ENCODE measurements at regions not wholly inside any gene's neighbourhood (a gene's known extent, or its start where the extent isn't known, plus 50 kb on each side); places are given as distances from the start of the nearest gene placed in this dataset.

DNA sequence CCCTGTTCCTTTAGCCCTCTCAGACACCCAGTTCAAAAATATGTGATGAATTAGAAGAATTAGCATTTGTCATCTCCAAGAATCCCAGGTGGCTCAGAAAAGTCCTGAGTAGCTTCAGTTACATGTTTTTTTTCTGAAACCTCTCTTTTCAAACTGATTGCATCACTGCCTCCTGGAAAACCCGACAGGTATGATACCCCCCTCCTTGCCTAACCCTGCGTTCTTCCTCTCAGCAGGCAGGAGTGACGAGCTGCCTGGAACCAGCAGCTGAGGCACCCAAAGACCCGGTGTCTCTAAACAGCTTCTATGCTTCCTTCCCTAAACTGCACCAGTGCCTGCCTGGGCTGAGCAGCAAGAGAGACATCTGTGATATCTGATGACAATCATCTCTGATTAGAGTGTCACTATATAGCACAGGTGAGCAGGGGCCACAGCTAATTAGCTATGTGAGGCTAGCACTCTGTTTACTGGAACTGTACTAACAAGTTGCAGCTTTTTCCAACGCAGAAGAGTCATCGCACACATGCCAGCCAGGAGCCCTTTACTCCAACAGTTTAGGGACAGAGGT, 376.4 kb upstream of the ATP5MC3 start:
- in situ Hi-C loops (cut with MboI), result no loop called here
- no peak overlapping the region for H3K27ac ChIP-seq
- no peaks in the 10 kb centered on the region for H3K79me2 ChIP-seq (ENCODE audit: insufficient read depth)
- no peak for TF ChIP-seq EZH2phosphoT487 (IDR thresholded peaks at IDR 0.05; ENCODE audit: insufficient read depth, low read depth)
- no peak for TF ChIP-seq EZH2 (IDR thresholded peaks at IDR 0.05; ENCODE audit: insufficient read depth, poor library complexity, severe bottlenecking)
- DNase-seq, result no peak
- no peaks in the 10 kb centered on the region for H3K36me3 ChIP-seq (ENCODE audit: low read depth)
- H3K9me2 ChIP-seq (ENCODE audit: insufficient read depth), result no peaks in the 10 kb centered on the region
- no peak overlapping the region for H2AFZ ChIP-seq
- no peaks in the 10 kb centered on the region for H3K27me3 ChIP-seq (replicated peaks; ENCODE audit: insufficient read depth)
- WGBS, 2 experiments (ENCODE audit: low coverage in 1 of 2, low lambda C conversion rate in 2 of 2, missing lambda C conversion rate in 2 of 2), result 51 to 55% methylated on average over 6 of the region's 6 CpGs
- H3K4me1 ChIP-seq (ENCODE audit: insufficient read depth), result no peaks in the 10 kb centered on the region
- no peaks in the 10 kb centered on the region for H4K20me1 ChIP-seq (ENCODE audit: insufficient read depth)
- no peak overlapping the region for H3K4me3 ChIP-seq
- no peaks in the 10 kb centered on the region for H3K9me3 ChIP-seq (ENCODE audit: low read depth)
- no peak overlapping the region for H3K4me2 ChIP-seq (ENCODE audit: unreplicated experiment)
- H3K9ac ChIP-seq, result no peak overlapping the region
- no peaks in the 10 kb centered on the region for H3F3A ChIP-seq (ENCODE audit: insufficient read depth)

DNA sequence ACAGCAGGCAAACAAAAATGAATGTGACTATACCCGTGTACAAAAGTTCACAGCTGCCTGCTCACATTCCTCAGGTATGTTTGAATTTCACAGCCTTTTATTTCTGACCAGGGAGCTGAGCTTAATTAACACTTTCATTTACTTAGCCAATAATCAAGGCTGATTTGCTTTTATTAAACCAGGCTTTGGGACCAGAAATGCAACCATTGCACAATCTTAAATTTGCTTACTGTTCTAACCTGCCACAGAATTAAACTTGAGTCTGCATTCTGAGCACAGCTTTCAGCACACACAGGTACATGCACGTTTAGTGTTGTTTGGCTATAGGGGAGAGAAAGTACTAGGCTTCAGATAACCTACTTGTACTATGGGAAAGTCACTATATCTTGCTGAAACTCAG, 372.4 kb upstream of the ATP5MC3 start:
- Histone ChIP-seq H2AFZ (no peak overlapping the region), H3F3A (ENCODE audit: insufficient read depth) (no peaks in the 10 kb centered on the region), H3K27ac (no peak overlapping the region), H3K36me3 (ENCODE audit: low read depth) (no peaks in the 10 kb centered on the region), H3K27me3 (replicated peaks; ENCODE audit: insufficient read depth) (no peaks in the 10 kb centered on the region; the same call in 1 of the 2 replicates), H3K4me2 (ENCODE audit: unreplicated experiment) (no peak overlapping the region), H3K79me2 (ENCODE audit: insufficient read depth) (no peaks in the 10 kb centered on the region), H3K9ac (no peak overlapping the region), H3K9me3 (ENCODE audit: low read depth) (no peaks in the 10 kb centered on the region), H4K20me1 (ENCODE audit: insufficient read depth) (no peaks in the 10 kb centered on the region), H3K4me1 (ENCODE audit: insufficient read depth) (no peaks in the 10 kb centered on the region), H3K9me2 (ENCODE audit: insufficient read depth) (no peaks in the 10 kb centered on the region), H3K4me3 (no peak overlapping the region)
- 18 to 32% methylated on average over 2 of the region's 2 CpGs for WGBS, 2 experiments (ENCODE audit: low coverage in 1 of 2, low lambda C conversion rate in 2 of 2, missing lambda C conversion rate in 2 of 2)
- in situ Hi-C loops (cut with MboI), result no loop called here
- TF ChIP-seq EZH2 (IDR thresholded peaks at IDR 0.05; ENCODE audit: insufficient read depth, poor library complexity, severe bottlenecking) (no peak), EZH2phosphoT487 (IDR thresholded peaks at IDR 0.05; ENCODE audit: insufficient read depth, low read depth) (no peak)
- no peak for DNase-seq

DNA sequence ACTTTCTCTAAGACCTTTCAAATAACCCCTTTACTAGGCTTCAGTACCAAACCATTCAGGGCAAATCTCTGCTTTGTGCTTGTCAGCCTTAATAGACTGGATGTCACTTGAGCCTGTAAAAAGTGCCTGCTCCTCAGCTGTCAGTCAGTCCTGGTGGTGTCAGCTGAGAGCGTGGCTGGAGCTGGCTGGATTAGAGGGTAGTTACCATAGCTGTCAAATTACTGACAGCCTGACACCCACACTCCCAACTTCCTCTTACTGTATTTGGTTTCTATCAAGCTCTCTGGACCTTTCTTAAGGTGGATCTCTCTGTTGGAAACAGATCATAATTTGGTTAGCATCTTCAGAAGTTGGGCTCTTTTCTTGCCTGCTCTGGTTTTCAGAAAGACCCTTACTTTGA, 371.4 kb upstream of the ATP5MC3 start:
- no peaks in the 10 kb centered on the region for H3K9me3 ChIP-seq (ENCODE audit: low read depth)
- H3K36me3 ChIP-seq (ENCODE audit: low read depth), result no peaks in the 10 kb centered on the region
- H3F3A ChIP-seq (ENCODE audit: insufficient read depth), result no peaks in the 10 kb centered on the region
- no peak overlapping the region for H2AFZ ChIP-seq
- no peak overlapping the region for H3K9ac ChIP-seq
- H3K27ac ChIP-seq, result no peak overlapping the region
- in situ Hi-C loops (cut with MboI), result no loop called here
- no peaks in the 10 kb centered on the region for H3K4me1 ChIP-seq (ENCODE audit: insufficient read depth)
- H3K4me2 ChIP-seq (ENCODE audit: unreplicated experiment), result no peak overlapping the region
- no peaks in the 10 kb centered on the region for H3K79me2 ChIP-seq (ENCODE audit: insufficient read depth)
- TF ChIP-seq EZH2phosphoT487 (IDR thresholded peaks at IDR 0.05; ENCODE audit: insufficient read depth, low read depth) (no peak), EZH2 (IDR thresholded peaks at IDR 0.05; ENCODE audit: insufficient read depth, poor library complexity, severe bottlenecking) (no peak)
- no peak overlapping the region for H3K4me3 ChIP-seq
- WGBS, 2 experiments (ENCODE audit: low coverage in 1 of 2, low lambda C conversion rate in 2 of 2, missing lambda C conversion rate in 2 of 2), result 0 to 6% methylated on average over 1 of the region's 1 CpG
- DNase-seq, result no peak
- no peaks in the 10 kb centered on the region for H4K20me1 ChIP-seq (ENCODE audit: insufficient read depth)
- H3K27me3 ChIP-seq (replicated peaks; ENCODE audit: insufficient read depth), result no peaks in the 10 kb centered on the region; the same call in 1 of the 2 replicates
- H3K9me2 ChIP-seq (ENCODE audit: insufficient read depth), result no peaks in the 10 kb centered on the region

GRCh38 chr2:175540421-175540820, 358.9 kb upstream of the ATP5MC3 start:
- Histone ChIP-seq H3K9me2 (ENCODE audit: insufficient read depth) (no peaks in the 10 kb centered on the region), H3K27ac (no peak overlapping the region), H3K79me2 (ENCODE audit: insufficient read depth) (no peaks in the 10 kb centered on the region), H3K27me3 (replicated peaks; ENCODE audit: insufficient read depth) (peaks cover 4% of the 10 kb centered on the region), H4K20me1 (ENCODE audit: insufficient read depth) (no peaks in the 10 kb centered on the region), H3F3A (ENCODE audit: insufficient read depth) (no peaks in the 10 kb centered on the region), H3K4me2 (ENCODE audit: unreplicated experiment) (no peak overlapping the region), H3K9ac (no peak overlapping the region), H2AFZ (no peak overlapping the region), H3K36me3 (ENCODE audit: low read depth) (no peaks in the 10 kb centered on the region), H3K9me3 (ENCODE audit: low read depth) (no peaks in the 10 kb centered on the region), H3K4me1 (ENCODE audit: insufficient read depth) (no peaks in the 10 kb centered on the region), H3K4me3 (no peak overlapping the region)
- no peak for TF ChIP-seq EZH2phosphoT487 (IDR thresholded peaks at IDR 0.05; ENCODE audit: insufficient read depth, low read depth)
- no peak for TF ChIP-seq EZH2 (IDR thresholded peaks at IDR 0.05; ENCODE audit: insufficient read depth, poor library complexity, severe bottlenecking)
- no peak for DNase-seq
- in situ Hi-C loops (cut with MboI), result no loop called here
- WGBS, 2 experiments (ENCODE audit: low coverage in 1 of 2, low lambda C conversion rate in 2 of 2, missing lambda C conversion rate in 2 of 2), result 59 to 74% methylated on average over 3 of the region's 3 CpGs

GRCh38 chr2:175539122-175539521, 357.6 kb upstream of the ATP5MC3 start:
- in situ Hi-C loops (cut with MboI), result no loop called here
- peaks cover 4% of the 10 kb centered on the region for H3K27me3 ChIP-seq (replicated peaks; ENCODE audit: insufficient read depth)
- no peaks in the 10 kb centered on the region for H3K4me1 ChIP-seq (ENCODE audit: insufficient read depth)
- no peak overlapping the region for H3K9ac ChIP-seq
- WGBS, 2 experiments (ENCODE audit: low coverage in 1 of 2, low lambda C conversion rate in 2 of 2, missing lambda C conversion rate in 2 of 2), result 38 to 50% methylated on average over 4 of the region's 4 CpGs
- no peaks in the 10 kb centered on the region for H3K9me3 ChIP-seq (ENCODE audit: low read depth)
- TF ChIP-seq EZH2phosphoT487 (IDR thresholded peaks at IDR 0.05; ENCODE audit: insufficient read depth, low read depth), result no peak
- no peak for TF ChIP-seq EZH2 (IDR thresholded peaks at IDR 0.05; ENCODE audit: insufficient read depth, poor library complexity, severe bottlenecking)
- no peak overlapping the region for H3K27ac ChIP-seq
- H3K36me3 ChIP-seq (ENCODE audit: low read depth), result no peaks in the 10 kb centered on the region
- no peaks in the 10 kb centered on the region for H4K20me1 ChIP-seq (ENCODE audit: insufficient read depth)
- no peak overlapping the region for H3K4me3 ChIP-seq
- DNase-seq, result no peak
- no peaks in the 10 kb centered on the region for H3K9me2 ChIP-seq (ENCODE audit: insufficient read depth)
- H3K79me2 ChIP-seq (ENCODE audit: insufficient read depth), result no peaks in the 10 kb centered on the region
- no peak overlapping the region for H2AFZ ChIP-seq
- H3F3A ChIP-seq (ENCODE audit: insufficient read depth), result no peaks in the 10 kb centered on the region
- H3K4me2 ChIP-seq (ENCODE audit: unreplicated experiment), result no peak overlapping the region

All from GM23248 (cell line).